ENCODE measurements at regions not wholly inside any gene's neighbourhood (a gene's known extent, or its start where the extent isn't known, plus 50 kb on each side); places are given as distances from the start of the nearest gene placed in this dataset.
A peak's percentile ranks its signal among the peaks of the same experiment; 100 is the strongest.

- DNase-seq (ENCODE audit: low read depth, low spot score), result peak; percentile 97
- in situ Hi-C loops (cut with HindIII; ENCODE audit: low sequenced_read_pairs), result no loop called here
- no peak overlapping the region for H3K4me3 ChIP-seq (ENCODE audit: low read depth, low read length)
- no peak for TF ChIP-seq CTCF (IDR thresholded peaks at IDR 0.05; ENCODE audit: low read depth, low read length)
Observed at GRCh38 chr3:161770484-161771386, 274.1 kb downstream of the OTOL1 start.

GRCh38 chr3:161781381-161781780 is 284.8 kb downstream of the OTOL1 start:
- in situ Hi-C loops (cut with HindIII; ENCODE audit: low sequenced_read_pairs), result no loop called here
- H3K4me3 ChIP-seq (ENCODE audit: low read depth, low read length), result no peak overlapping the region
- no peak for DNase-seq (ENCODE audit: low read depth, low spot score)
- TF ChIP-seq CTCF (IDR thresholded peaks at IDR 0.05; ENCODE audit: low read depth, low read length), result no peak

- DNase-seq (ENCODE audit: low read depth, low spot score), result no peak
- TF ChIP-seq CTCF (IDR thresholded peaks at IDR 0.05; ENCODE audit: low read depth, low read length), result no peak
- H3K4me3 ChIP-seq (ENCODE audit: low read depth, low read length), result no peak overlapping the region
- in situ Hi-C loops (cut with HindIII; ENCODE audit: low sequenced_read_pairs), result no loop called here
Observed at GRCh38 chr3:161793194-161793930, 296.8 kb downstream of the OTOL1 start.

GRCh38 chr3:161794551-161794950 is 297.9 kb downstream of the OTOL1 start:
- no peak for TF ChIP-seq CTCF (IDR thresholded peaks at IDR 0.05; ENCODE audit: low read depth, low read length)
- no peak overlapping the region for H3K4me3 ChIP-seq (ENCODE audit: low read depth, low read length)
- no peak for DNase-seq (ENCODE audit: low read depth, low spot score)
- in situ Hi-C loops (cut with HindIII; ENCODE audit: low sequenced_read_pairs), result no loop called here

- DNase-seq (ENCODE audit: low read depth, low spot score), result no peak
- TF ChIP-seq CTCF (IDR thresholded peaks at IDR 0.05; ENCODE audit: low read depth, low read length), result no peak
- in situ Hi-C loops (cut with HindIII; ENCODE audit: low sequenced_read_pairs), result no loop called here
Observed at GRCh38 chr3:161796312-161796711, 299.7 kb downstream of the OTOL1 start.

GRCh38 chr3:161796780-161797179 is 300.2 kb downstream of the OTOL1 start:
- in situ Hi-C loops (cut with HindIII; ENCODE audit: low sequenced_read_pairs), result no loop called here
- no peak overlapping the region for H3K4me3 ChIP-seq (ENCODE audit: low read depth, low read length)
- TF ChIP-seq CTCF (IDR thresholded peaks at IDR 0.05; ENCODE audit: low read depth, low read length), result no peak
- DNase-seq (ENCODE audit: low read depth, low spot score), result no peak

More at GRCh38 chr3:161796312-161796711, 299.7 kb downstream of the OTOL1 start:
- no peak overlapping the region for H3K4me3 ChIP-seq (ENCODE audit: low read depth, low read length)

Measured in astrocyte of the spinal cord (primary cell).